ENCODE measurements at regions not wholly inside any gene's neighbourhood (a gene's known extent, or its start where the extent isn't known, plus 50 kb on each side); places are given as distances from the start of the nearest gene placed in this dataset.

DNA sequence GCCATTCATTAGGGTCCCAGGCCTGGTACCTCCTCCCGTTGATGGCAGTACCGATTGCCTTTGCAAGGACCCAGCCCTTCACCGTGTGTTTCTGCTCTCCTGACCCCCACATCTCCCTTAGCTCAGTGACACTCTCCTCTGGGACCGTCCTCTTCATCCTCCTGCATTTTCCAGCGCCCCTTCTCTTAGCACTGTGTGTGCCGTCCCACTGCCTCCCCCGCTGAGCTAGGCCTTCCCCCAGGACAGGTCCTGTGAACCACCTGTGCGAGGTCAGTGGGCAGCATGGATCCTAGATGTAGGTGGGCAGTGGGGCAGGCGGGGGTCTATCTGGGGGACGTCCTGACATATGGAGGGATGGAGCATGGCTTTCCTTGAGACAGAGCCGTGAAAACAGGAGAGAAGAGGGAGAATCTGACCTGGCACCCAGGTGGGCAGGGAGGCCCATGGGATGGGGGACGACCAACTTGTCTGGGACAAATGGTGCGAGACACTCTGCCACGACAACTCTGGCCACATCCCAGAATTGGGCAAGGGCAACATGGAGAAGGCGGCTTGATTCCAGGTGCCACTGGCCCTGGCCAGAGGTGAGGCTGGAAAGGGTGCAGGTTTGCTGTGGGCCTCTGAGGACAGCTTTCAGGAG is 87.7 kb upstream of the ALDH1L1 start:
- CTCF ChIA-PET: no interaction called here
- Mint-ChIP-seq H3K4me3 (no peak overlapping the region), H3K4me1 (ENCODE audit: low read depth) (no peaks in the 10 kb centered on the region), H3K27me3 (peaks cover 47% of the 10 kb centered on the region), H3K9me3 (no peaks in the 10 kb centered on the region), H3K27ac (no peak overlapping the region), H3K36me3 (ENCODE audit: low read depth) (no peaks in the 10 kb centered on the region)
- Histone ChIP-seq H3K27me3 (ENCODE audit: control insufficient read depth in 1 of 2, insufficient read depth in 2 of 2, low read length in 2 of 2) (peaks cover 10 to 29% of the 10 kb centered on the region in 2 experiments), H3K4me1 (ENCODE audit: insufficient read depth, low read length) (no peaks in the 10 kb centered on the region), H3K9me3 (ENCODE audit: control insufficient read depth in 1 of 2, insufficient read depth in 1 of 2, low read length in 2 of 2) (peaks cover 0 to 22% of the 10 kb centered on the region in 2 experiments), H3K36me3 (ENCODE audit: insufficient read depth, low read length) (no peaks in the 10 kb centered on the region), H3K4me3 (ENCODE audit: low read length) (no peak overlapping the region), H3K27ac (ENCODE audit: low read depth in 1 of 2, low read length in 2 of 2) (no peak overlapping the region)
- intact Hi-C loops (cut with DNase I, micrococcal nuclease): no loop called here
- POLR2A ChIA-PET: no interaction called here
- no peak for TF ChIP-seq CTCF (IDR thresholded peaks at IDR 0.05)
- DNase-seq (no peak), ATAC-seq (ENCODE audit: poor library complexity) (no peak)

GRCh38 chr3:126267169-126267975 is 87.0 kb upstream of the ALDH1L1 start:
- H3K27ac Mint-ChIP-seq: no peak overlapping the region
- Histone ChIP-seq H3K27ac (ENCODE audit: low read depth in 1 of 2, low read length in 2 of 2) (no peak overlapping the region), H3K4me1 (ENCODE audit: insufficient read depth, low read length) (no peaks in the 10 kb centered on the region), H3K9me3 (ENCODE audit: control insufficient read depth in 1 of 2, insufficient read depth in 1 of 2, low read length in 2 of 2) (peaks cover 0 to 22% of the 10 kb centered on the region in 2 experiments), H3K4me3 (ENCODE audit: low read length) (no peak overlapping the region), H3K36me3 (ENCODE audit: insufficient read depth, low read length) (no peaks in the 10 kb centered on the region), H3K27me3 (ENCODE audit: control insufficient read depth in 1 of 2, insufficient read depth in 2 of 2, low read length in 2 of 2) (peaks cover 10 to 33% of the 10 kb centered on the region in 2 experiments)
- no peaks in the 10 kb centered on the region for H3K36me3 Mint-ChIP-seq (ENCODE audit: low read depth)
- peaks cover 54% of the 10 kb centered on the region for H3K27me3 Mint-ChIP-seq
- H3K4me3 Mint-ChIP-seq: no peak overlapping the region
- no peaks in the 10 kb centered on the region for H3K4me1 Mint-ChIP-seq (ENCODE audit: low read depth)
- H3K9me3 Mint-ChIP-seq: no peaks in the 10 kb centered on the region
- intact Hi-C loops (cut with DNase I, micrococcal nuclease): no loop called here
- TF ChIP-seq CTCF (IDR thresholded peaks at IDR 0.05): no peak
- ATAC-seq (ENCODE audit: poor library complexity) (no peak), DNase-seq (no peak)
- POLR2A ChIA-PET: no interaction called here
- CTCF ChIA-PET: no interaction called here

GRCh38 chr3:126266850-126267168 is 86.4 kb upstream of the ALDH1L1 start:
- H3K9me3 Mint-ChIP-seq: no peaks in the 10 kb centered on the region
- H3K27me3 ChIP-seq (ENCODE audit: control insufficient read depth in 1 of 2, insufficient read depth in 2 of 2, low read length in 2 of 2): peaks cover 10 to 38% of the 10 kb centered on the region in 2 experiments
- ChIA-PET POLR2A (no interaction called here), CTCF (no interaction called here)
- H3K27me3 Mint-ChIP-seq: peaks cover 60% of the 10 kb centered on the region
- no peak overlapping the region for H3K4me3 Mint-ChIP-seq
- no peak for ATAC-seq (ENCODE audit: poor library complexity)
- H3K36me3 Mint-ChIP-seq (ENCODE audit: low read depth): no peaks in the 10 kb centered on the region
- no peaks in the 10 kb centered on the region for H3K36me3 ChIP-seq (ENCODE audit: insufficient read depth, low read length)
- H3K9me3 ChIP-seq (ENCODE audit: control insufficient read depth in 1 of 2, insufficient read depth in 1 of 2, low read length in 2 of 2): peaks cover 0 to 22% of the 10 kb centered on the region in 2 experiments
- intact Hi-C loops (cut with DNase I, micrococcal nuclease): no loop called here
- no peak for TF ChIP-seq CTCF (IDR thresholded peaks at IDR 0.05)
- H3K27ac ChIP-seq (ENCODE audit: low read depth in 1 of 2, low read length in 2 of 2): no peak overlapping the region
- no peak overlapping the region for H3K27ac Mint-ChIP-seq
- no peaks in the 10 kb centered on the region for H3K4me1 Mint-ChIP-seq (ENCODE audit: low read depth)
- H3K4me1 ChIP-seq (ENCODE audit: insufficient read depth, low read length): no peaks in the 10 kb centered on the region
- DNase-seq: no peak
- no peak overlapping the region for H3K4me3 ChIP-seq (ENCODE audit: low read length)
